ENCODE measurements at regions not wholly inside any gene's neighbourhood (a gene's known extent, or its start where the extent isn't known, plus 50 kb on each side); places are given as distances from the start of the nearest gene placed in this dataset.

DNA sequence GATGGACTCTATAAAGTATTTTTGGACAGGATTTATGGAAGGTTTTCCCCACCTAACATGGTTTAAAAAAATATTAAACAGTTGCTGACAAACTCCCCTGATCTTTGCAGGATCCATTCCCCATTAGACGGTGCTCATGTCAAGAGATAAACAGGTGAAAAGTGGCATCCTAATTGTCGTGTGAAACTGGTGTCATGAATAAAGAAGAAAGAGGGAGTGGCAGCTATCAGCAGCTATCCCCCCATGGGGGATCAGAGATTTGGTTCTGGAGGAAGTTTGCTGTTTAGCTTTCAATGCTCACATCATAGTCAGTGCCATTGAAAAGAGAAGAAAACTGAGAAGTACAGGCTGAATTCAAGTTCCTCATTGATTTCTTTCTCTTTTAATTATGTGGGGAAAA is 329.3 kb upstream of the BRINP1 start:
- CTCF ChIA-PET: no interaction called here
- Histone ChIP-seq H3K36me3 (ENCODE audit: control insufficient read depth, insufficient read depth, low read length) (no peaks in the 10 kb centered on the region), H3K27ac (ENCODE audit: low read length) (no peak overlapping the region), H3K4me1 (ENCODE audit: control insufficient read depth, insufficient read depth, low read length) (no peaks in the 10 kb centered on the region), H3K27me3 (ENCODE audit: control insufficient read depth, insufficient read depth, low read length) (no peaks in the 10 kb centered on the region), H3K9me3 (ENCODE audit: control insufficient read depth, insufficient read depth, low read depth, low read length) (no peaks in the 10 kb centered on the region), H3K4me3 (ENCODE audit: low read depth in 2 of 2, low read length in 2 of 2) (no peak overlapping the region)
- TF ChIP-seq, protein P1, sequence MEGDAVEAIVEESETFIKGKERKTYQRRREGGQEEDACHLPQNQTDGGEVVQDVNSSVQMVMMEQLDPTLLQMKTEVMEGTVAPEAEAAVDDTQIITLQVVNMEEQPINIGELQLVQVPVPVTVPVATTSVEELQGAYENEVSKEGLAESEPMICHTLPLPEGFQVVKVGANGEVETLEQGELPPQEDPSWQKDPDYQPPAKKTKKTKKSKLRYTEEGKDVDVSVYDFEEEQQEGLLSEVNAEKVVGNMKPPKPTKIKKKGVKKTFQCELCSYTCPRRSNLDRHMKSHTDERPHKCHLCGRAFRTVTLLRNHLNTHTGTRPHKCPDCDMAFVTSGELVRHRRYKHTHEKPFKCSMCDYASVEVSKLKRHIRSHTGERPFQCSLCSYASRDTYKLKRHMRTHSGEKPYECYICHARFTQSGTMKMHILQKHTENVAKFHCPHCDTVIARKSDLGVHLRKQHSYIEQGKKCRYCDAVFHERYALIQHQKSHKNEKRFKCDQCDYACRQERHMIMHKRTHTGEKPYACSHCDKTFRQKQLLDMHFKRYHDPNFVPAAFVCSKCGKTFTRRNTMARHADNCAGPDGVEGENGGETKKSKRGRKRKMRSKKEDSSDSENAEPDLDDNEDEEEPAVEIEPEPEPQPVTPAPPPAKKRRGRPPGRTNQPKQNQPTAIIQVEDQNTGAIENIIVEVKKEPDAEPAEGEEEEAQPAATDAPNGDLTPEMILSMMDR (IDR thresholded peaks at IDR 0.05): no peak
- no peak for TF ChIP-seq TCF7L2 (IDR thresholded peaks at IDR 0.05; ENCODE audit: low read depth, low read length)
- TF ChIP-seq SIN3A (IDR thresholded peaks at IDR 0.05; ENCODE audit: borderline replicate concordance, insufficient read depth, low read depth, low read length): no peak
- no peak for TF ChIP-seq POLR2AphosphoS5 (IDR thresholded peaks at IDR 0.05; ENCODE audit: low read depth, low read length)
- TF ChIP-seq, protein P2, sequence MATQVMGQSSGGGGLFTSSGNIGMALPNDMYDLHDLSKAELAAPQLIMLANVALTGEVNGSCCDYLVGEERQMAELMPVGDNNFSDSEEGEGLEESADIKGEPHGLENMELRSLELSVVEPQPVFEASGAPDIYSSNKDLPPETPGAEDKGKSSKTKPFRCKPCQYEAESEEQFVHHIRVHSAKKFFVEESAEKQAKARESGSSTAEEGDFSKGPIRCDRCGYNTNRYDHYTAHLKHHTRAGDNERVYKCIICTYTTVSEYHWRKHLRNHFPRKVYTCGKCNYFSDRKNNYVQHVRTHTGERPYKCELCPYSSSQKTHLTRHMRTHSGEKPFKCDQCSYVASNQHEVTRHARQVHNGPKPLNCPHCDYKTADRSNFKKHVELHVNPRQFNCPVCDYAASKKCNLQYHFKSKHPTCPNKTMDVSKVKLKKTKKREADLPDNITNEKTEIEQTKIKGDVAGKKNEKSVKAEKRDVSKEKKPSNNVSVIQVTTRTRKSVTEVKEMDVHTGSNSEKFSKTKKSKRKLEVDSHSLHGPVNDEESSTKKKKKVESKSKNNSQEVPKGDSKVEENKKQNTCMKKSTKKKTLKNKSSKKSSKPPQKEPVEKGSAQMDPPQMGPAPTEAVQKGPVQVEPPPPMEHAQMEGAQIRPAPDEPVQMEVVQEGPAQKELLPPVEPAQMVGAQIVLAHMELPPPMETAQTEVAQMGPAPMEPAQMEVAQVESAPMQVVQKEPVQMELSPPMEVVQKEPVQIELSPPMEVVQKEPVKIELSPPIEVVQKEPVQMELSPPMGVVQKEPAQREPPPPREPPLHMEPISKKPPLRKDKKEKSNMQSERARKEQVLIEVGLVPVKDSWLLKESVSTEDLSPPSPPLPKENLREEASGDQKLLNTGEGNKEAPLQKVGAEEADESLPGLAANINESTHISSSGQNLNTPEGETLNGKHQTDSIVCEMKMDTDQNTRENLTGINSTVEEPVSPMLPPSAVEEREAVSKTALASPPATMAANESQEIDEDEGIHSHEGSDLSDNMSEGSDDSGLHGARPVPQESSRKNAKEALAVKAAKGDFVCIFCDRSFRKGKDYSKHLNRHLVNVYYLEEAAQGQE (IDR thresholded peaks at IDR 0.05; ENCODE audit: insufficient read depth in 1 of 2, low read depth in 2 of 2, low read length in 1 of 2): no peak
- ATAC-seq: no peak
- in situ Hi-C loops (cut with HindIII; ENCODE audit: low pct_unique_long_range_greater_than_20kb, low sequenced_read_pairs) (no loop called here), intact Hi-C loops (cut with micrococcal nuclease; ENCODE audit: unreplicated experiment) (no loop called here)
- no TSS peak for BruUV-seq (replicated peaks)
- DNase-seq (ENCODE audit: low read depth, low spot score): no peak
- POLR2A ChIA-PET: no interaction called here

DNA sequence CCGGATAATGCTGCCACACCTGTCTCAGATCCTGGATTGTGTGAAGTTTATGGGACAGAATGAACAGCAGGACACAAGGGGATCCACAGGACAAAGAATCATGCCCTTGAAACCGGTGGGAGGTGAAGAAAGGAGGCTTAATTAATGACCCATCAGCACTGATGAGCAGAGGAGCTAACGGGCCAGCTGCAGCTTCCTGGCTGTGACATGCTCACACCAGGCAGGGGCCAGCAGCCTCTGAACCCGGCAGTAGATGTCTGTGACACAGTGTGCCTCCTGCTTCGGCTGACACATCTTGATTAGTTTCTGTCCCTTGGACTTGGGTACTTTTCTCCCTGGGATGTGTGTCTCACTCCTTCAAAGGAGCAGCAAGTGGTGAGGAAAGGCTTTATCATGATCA is 328.8 kb upstream of the BRINP1 start:
- H3K9me3 ChIP-seq (ENCODE audit: control insufficient read depth, insufficient read depth, low read depth, low read length): no peaks in the 10 kb centered on the region
- TF ChIP-seq, protein P1 (IDR thresholded peaks at IDR 0.05): no peak
- no peak for TF ChIP-seq POLR2AphosphoS5 (IDR thresholded peaks at IDR 0.05; ENCODE audit: low read depth, low read length)
- no peak for TF ChIP-seq SIN3A (IDR thresholded peaks at IDR 0.05; ENCODE audit: borderline replicate concordance, insufficient read depth, low read depth, low read length)
- no peak for TF ChIP-seq TCF7L2 (IDR thresholded peaks at IDR 0.05; ENCODE audit: low read depth, low read length)
- TF ChIP-seq, protein P2 (IDR thresholded peaks at IDR 0.05; ENCODE audit: insufficient read depth in 1 of 2, low read depth in 2 of 2, low read length in 1 of 2): no peak
- intact Hi-C loops (cut with micrococcal nuclease; ENCODE audit: unreplicated experiment) (no loop called here), in situ Hi-C loops (cut with HindIII; ENCODE audit: low pct_unique_long_range_greater_than_20kb, low sequenced_read_pairs) (no loop called here)
- no TSS peak for BruUV-seq (replicated peaks)
- no peaks in the 10 kb centered on the region for H3K27me3 ChIP-seq (ENCODE audit: control insufficient read depth, insufficient read depth, low read length)
- ChIA-PET CTCF (no interaction called here), POLR2A (no interaction called here)
- no peaks in the 10 kb centered on the region for H3K4me1 ChIP-seq (ENCODE audit: control insufficient read depth, insufficient read depth, low read length)
- no peak for DNase-seq (ENCODE audit: low read depth, low spot score)
- ATAC-seq: no peak
- H3K4me3 ChIP-seq (ENCODE audit: low read depth in 2 of 2, low read length in 2 of 2): no peak overlapping the region
- H3K36me3 ChIP-seq (ENCODE audit: control insufficient read depth, insufficient read depth, low read length): no peaks in the 10 kb centered on the region
- no peak overlapping the region for H3K27ac ChIP-seq (ENCODE audit: low read length)
